GM06990 (cell line): ENCODE measurements at regions not wholly inside any gene's neighbourhood (a gene's known extent, or its start where the extent isn't known, plus 50 kb on each side); places are given as distances from the start of the nearest gene placed in this dataset.
"Not testable (repeated sequence)": the region's sequence is repeated elsewhere in the genome, so short reads cannot be mapped to it uniquely, and the experiment has no call there.

ENCODE experiments used
- DNase-seq: peaks from one replicate; pipeline ENCODE4 v3.0.0-alpha.2; 2011; ENCODE audit not compliant: insufficient read length; ENCODE audit errors: extremely low read depth
- H3K27me3 ChIP-seq: replicated peaks from 2 replicates; pipeline ENCODE4 v1.6.0; 2011; ENCODE audit warnings: low read length; ENCODE audit not compliant: control insufficient read depth, insufficient read depth
- H3K36me3 ChIP-seq: 2 replicates; pipeline ENCODE4 v1.5.1; 2011; ENCODE audit warnings: low read length; ENCODE audit not compliant: control insufficient read depth, insufficient read depth
- H3K4me3 ChIP-seq: replicated peaks from 2 replicates; pipeline ENCODE4 v1.5.1; 2011; ENCODE audit warnings: low read depth, mild to moderate bottlenecking, control low read depth, low read length
- TF ChIP-seq, protein P1 (sequence below): IDR thresholded peaks from 2 replicates; pipeline ENCODE4 v1.5.1; 2011; ENCODE audit warnings: low read length, control low read depth, mild to moderate bottlenecking, inconsistent platforms; ENCODE audit not compliant: insufficient read depth, poor library complexity, severe bottlenecking

DNA sequence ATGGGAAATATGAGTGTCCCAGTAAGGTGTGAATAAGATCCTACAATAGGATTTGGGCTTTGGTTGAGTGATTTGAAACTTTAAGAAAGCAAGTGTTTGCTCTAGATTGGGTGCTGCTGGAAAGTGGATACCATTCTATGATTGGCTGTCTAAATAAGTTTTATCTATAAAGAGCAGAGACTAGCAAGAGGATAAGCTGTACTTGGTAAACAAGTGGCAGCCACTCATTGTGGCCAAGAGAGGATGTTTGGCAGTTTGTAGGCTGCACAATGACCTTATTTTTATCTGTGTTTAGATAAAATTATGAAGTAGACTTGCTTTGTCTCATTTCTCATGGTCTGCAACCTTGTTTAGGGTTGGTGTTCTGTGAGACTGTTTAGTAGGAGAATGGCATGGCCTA is 341.6 kb upstream of the PIK3R1 start:
- H3K4me3 ChIP-seq = no peak overlapping the region
- TF ChIP-seq, protein P1, sequence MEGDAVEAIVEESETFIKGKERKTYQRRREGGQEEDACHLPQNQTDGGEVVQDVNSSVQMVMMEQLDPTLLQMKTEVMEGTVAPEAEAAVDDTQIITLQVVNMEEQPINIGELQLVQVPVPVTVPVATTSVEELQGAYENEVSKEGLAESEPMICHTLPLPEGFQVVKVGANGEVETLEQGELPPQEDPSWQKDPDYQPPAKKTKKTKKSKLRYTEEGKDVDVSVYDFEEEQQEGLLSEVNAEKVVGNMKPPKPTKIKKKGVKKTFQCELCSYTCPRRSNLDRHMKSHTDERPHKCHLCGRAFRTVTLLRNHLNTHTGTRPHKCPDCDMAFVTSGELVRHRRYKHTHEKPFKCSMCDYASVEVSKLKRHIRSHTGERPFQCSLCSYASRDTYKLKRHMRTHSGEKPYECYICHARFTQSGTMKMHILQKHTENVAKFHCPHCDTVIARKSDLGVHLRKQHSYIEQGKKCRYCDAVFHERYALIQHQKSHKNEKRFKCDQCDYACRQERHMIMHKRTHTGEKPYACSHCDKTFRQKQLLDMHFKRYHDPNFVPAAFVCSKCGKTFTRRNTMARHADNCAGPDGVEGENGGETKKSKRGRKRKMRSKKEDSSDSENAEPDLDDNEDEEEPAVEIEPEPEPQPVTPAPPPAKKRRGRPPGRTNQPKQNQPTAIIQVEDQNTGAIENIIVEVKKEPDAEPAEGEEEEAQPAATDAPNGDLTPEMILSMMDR = no peak
- no peaks in the 10 kb centered on the region for H3K36me3 ChIP-seq
- no peak for DNase-seq
- no peaks in the 10 kb centered on the region for H3K27me3 ChIP-seq

DNA sequence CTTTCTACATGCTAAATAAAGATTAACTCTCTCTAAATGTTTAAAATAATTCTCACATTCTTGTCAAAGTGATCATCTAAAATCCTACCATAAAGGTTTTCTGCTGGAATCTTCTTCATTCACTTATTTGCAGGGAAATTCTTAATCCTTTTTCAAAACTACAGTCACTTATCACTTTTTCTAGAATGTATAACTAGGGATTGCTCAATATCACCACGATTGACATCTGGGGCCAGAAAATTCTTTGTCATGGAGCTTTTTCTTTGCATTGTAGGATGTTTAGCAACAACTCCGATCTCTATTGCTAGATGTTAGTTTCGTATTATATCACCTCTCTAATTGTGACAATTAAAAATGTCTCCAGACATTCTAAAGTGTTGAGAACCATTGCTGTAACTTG is 344.9 kb upstream of the PIK3R1 start:
- no peak overlapping the region for H3K4me3 ChIP-seq
- TF ChIP-seq, protein P1 = no peak
- H3K27me3 ChIP-seq = no peaks in the 10 kb centered on the region
- DNase-seq = no peak
- H3K36me3 ChIP-seq = no peaks in the 10 kb centered on the region

DNA sequence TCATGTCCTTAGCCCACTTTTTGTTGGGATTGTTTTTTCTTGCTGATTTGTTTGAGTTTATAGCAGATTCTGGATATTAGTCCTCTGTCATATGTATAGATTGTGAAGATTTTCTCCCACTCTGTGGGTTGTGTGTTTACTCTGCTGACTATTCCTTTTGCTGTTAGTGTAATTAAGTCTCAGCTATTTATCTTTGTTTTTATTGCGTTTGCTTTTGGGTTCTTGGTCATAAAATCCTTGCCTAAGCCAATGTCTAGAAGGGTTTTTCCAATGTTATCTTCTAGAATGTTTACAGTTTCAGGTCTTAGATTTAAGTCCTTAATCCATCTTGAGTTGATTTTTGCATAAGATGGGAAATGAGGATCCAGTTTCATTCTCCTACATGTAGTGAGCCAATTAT is 351.2 kb upstream of the PIK3R1 start:
- not testable (repeated sequence) for H3K4me3 ChIP-seq, H3K36me3 ChIP-seq, H3K27me3 ChIP-seq, DNase-seq

DNA sequence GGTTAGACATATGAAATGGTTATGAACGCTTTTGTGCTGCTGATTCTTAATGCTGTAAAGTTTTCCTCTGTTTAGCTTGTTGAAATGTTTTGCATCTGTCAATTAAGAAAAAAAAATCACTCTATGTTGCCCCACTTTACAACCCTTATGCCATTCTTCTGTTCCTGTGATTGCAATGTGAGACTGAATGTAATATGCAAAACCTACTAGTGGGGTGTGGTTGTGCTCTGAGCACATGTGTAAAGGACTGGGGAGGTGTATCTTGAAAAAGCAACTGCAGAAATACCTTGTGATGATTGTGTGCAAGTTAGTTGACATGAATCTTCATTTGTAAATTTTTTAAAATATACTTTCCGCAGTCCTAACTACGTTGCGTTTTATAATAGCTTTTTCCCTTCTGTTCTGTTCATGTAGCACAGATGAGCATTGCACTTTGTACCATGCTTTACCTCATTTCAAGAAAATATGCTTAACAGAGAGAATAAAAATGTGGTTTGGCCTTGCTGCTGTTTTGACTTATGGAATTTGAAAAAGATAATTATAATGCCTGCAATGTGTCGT is 357.0 kb upstream of the PIK3R1 start:
- TF ChIP-seq, protein P1 = no peak
- no peak for DNase-seq
- Histone ChIP-seq H3K4me3 (no peak overlapping the region), H3K27me3 (no peaks in the 10 kb centered on the region), H3K36me3 (no peaks in the 10 kb centered on the region)

DNA sequence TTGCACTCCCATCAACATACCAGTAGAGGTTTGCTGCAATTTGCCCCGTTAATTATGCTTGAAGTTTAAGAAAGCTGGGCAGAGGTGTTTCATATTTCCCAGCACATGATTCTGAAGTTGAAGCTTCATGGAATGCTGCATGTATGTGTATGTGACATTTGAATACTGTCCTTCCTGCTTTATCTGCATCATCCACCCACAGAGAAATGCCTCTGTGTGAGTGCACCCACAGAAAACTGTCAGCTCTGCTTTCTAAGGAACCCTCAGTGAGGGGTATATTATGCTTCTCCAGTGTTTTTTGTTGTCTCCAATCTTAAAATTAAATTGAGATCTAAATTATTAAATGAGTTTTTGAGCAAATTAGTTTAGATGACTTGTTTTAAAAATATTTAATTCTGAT is 358.1 kb upstream of the PIK3R1 start:
- Histone ChIP-seq H3K4me3 (no peak overlapping the region), H3K36me3 (no peaks in the 10 kb centered on the region), H3K27me3 (no peaks in the 10 kb centered on the region)
- TF ChIP-seq, protein P1 = no peak
- no peak for DNase-seq

DNA sequence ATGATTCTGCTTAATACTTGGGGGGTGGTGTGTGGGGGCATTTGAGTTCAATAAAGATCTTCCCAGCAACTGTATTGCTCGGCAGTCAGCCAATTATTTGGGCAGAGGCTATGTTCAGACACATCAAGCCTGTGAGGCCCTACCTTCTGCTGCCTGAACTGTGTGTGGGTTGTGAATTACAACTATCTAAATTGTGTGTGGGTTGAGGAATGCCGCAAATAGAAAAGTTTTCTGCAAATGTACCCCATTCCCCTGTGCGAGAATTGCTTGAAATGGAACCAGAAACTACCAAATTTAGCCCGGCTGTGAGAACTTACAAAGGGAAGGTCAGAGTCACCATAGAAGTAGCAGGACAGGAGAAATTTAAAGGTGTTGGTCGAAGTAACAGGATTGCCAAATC is 360.0 kb upstream of the PIK3R1 start:
- Histone ChIP-seq H3K36me3 (no peaks in the 10 kb centered on the region), H3K27me3 (no peaks in the 10 kb centered on the region), H3K4me3 (no peak overlapping the region)
- TF ChIP-seq, protein P1 = no peak
- peak; percentile 3 for DNase-seq

DNA sequence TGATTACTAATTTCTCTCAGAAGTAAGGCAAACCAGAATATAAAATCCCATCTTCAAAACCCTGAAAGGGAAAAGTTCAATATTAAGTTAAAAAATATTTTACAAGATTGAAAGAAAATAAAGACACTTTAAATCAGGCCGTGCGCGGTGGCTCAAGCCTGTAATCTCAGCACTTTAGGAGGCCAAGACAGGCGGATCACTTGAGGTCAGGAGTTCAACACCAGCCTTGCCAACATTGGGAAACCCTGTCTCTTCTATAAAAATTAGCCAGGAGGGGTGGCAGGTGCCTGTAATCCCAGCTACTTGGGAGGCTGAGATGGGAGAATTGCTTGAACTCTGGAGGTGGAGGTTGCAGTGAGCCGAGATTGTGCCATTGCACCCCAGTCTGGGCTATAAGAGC is 364.6 kb upstream of the PIK3R1 start:
- DNase-seq, H3K4me3 ChIP-seq, H3K27me3 ChIP-seq, H3K36me3 ChIP-seq: not testable (repeated sequence)
